EL (cell line): ENCODE measurements at regions not wholly inside any gene's neighbourhood (a gene's known extent, or its start where the extent isn't known, plus 50 kb on each side); places are given as distances from the start of the nearest gene placed in this dataset.

Experiments used
- DNase-seq: peaks from one replicate; pipeline ENCODE4 v3.0.0-alpha.2; 2016

DNA sequence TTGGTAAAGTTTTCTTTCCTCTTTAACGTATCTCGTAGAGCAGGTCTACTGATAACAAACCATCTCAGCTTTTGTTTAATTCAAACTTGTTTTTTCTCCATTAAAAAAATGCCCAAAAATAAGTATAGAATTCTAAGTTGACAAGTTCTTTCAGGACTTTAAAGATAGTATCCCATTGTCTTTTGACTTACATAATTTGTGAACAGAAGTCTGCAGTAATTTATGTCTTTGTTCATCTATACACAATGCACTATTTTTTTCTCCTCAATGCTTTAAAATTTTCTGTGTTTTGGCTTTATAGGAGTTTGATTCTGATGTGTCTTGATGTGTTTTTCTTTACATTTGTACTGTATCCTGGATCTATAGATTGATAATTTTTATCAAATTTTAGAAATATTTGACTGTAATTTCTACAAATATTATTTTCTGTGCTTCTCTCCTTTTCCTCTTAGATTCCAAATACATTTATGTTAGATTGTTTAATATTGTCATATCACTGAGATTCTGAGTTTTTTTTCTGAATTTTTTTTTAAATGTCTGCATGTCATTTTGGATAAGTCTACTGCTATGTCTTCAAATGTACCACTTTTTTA, 143.3 kb downstream of the FTCDNL1 start:
- DNase-seq: no peak

DNA sequence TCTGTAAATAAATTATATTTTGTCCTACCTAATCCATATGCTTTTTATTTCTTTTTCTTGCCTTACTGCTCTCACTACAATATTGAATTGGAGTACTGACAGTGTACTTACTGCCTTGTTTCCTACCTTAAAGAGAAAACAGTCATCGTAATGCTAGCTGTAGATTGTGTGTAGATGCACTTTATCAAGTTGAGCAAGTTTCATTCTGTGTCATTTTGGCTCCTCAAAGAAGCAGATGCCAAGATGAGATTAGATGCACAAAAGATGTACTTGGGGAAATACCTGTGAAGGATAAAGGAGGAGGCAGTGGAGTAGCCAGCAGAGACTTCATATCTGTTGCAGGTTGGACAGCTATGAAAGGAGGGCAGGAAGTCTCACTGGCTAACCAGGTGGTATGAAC, 145.5 kb downstream of the FTCDNL1 start:
- no peak for DNase-seq

DNA sequence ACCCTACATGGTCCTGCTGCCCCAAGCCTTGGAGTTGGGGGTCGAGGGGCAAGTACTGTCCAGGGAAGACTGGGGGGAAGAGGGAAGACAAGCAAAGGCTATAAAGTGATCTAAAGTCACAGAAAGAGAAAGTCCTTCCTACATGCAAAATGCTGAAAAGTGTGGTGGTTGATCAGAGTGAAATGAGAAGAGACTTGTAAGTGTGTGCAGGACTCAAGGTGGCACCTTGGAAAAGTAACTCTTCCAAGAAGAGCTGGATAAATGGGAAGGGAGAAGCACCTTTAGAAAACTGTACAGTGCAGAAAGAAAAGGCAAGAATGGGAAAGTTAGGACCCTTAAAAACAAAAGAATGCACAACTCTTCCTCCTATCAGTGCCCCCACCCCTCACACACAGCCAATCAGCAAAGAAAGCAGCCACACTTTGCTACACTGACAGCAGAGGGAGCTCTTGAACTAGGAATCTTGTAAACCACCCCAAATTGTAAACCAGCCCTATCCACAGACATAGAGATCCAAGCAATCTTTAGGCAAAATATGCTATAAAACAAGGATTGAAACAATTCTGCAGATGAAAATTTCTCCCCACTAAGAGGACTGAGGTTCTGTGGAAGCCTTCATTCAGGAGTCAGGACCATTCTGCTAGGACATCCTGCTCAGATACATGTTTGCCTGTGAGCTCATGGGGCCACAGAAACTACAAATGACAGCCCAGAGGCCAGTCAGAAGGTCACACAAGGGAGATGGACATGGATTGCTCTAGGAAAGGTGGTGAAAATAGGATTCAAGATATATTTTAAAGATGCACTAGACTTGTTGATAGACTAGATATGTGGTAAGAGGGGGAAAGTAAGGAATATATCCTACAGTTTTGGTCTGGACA, 146.4 kb downstream of the FTCDNL1 start:
- peak; percentile 30 for DNase-seq

DNA sequence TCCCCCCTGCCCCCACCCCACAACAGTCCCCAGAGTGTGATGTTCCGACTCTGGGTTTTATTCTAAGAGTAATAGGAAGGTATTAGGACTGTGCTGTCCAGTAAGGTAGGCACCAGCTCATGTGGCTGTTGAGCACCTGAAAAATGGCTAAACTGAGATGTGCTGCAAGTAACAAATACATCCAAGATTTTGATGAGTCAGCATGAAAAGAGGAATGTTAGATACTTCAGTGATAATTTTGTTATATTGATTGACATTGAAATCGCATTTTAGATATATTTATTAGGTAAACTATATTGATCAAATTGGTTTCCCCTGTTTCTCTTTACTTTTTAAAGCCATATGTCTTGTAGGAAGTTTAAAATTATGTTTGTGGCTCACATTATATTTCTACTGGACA, 147.8 kb downstream of the FTCDNL1 start:
- no peak for DNase-seq

DNA sequence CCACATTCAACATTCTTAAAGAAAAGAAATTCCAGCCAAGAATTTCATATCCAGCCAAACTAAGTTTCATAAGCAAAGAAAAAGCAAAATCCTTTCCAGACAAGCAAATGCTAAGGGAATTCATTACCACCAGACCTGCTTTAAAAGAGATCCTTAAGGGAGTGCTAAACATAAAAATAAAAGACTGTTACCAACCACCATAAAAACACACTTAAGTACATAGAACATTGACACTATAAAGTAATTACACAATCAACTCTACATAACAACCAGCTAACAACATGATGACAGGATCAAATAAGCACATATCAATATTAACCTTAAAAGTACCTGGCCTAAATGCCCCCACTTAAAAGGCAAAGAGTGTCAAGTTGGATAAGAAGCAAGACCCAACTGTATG, 153.5 kb downstream of the FTCDNL1 start:
- DNase-seq: no peak

DNA sequence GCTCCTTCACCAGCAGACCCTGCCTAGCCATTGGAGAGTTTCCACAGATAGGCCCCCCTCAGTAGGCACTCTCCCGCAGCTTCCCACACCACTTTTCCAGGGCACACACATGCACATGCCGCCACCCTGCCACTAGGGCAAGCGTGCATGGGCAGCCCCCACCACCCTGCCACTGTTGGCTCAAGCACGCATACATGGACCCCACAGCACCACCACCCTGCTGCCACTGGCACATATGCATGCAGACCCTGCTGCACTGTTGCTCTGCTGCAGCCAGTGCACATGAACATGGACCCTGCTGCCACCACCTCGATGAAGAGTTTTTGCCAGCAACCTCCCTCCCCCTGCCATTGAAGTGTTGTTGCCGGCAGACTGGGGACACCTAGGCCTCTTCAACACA, 154.9 kb downstream of the FTCDNL1 start:
- DNase-seq: no peak

DNA sequence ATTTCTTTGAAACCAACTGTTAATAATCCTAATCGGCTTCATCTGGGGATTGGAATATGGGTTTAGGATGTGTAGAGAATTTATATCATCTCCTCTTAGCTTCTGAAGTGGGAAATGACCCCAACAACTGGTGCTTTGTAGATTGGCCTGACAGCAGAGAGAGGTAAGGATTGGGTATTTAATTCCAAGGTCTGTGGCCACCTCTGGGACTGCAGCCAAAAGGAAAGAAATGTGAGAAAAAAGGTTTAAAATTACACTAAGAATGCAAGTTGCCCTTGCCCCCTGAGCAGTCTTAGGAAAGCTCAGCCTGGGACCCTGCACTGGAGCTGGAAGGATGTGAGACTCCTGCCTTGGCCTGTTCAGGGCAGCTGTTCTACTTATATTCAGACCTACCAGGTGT, 157.1 kb downstream of the FTCDNL1 start:
- no peak for DNase-seq

DNA sequence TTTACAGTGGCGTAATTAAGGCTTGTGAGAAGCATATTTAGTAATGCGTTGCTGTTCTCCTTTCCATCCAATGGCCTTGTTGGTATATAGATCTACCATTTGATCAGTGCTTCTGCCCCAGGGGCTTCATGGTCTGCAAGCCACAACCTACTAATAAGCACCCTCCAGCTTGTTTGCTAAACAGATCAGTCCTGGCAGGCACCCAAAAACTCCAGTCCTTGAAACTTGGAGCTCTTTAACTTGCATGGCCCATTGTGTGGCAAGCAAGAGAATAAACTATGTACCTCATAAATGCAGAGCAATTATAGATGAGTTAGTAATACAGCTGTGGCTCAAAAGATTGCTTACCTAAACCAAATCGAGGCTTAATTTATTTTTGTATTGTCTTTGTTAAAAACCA, 158.5 kb downstream of the FTCDNL1 start:
- no peak for DNase-seq

DNA sequence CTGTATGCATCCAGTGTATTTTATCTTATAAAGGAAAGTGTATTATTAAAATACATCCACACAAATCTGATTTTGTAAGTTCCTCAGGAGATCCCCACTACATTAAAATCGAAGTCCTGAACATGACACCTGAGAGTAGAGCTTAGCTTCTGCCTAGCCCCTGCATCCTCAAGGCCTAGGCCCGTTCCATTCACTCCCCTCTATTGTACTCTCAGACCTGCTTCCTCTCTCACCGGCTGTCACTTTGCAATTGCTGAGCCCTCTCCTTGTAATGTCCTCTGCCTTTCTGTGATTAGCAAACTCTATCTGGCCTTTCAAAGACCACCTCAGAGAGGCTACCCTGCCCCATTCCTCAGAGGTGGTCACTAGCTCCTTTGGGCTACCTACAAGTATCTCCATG, 160.8 kb downstream of the FTCDNL1 start:
- no peak for DNase-seq

DNA sequence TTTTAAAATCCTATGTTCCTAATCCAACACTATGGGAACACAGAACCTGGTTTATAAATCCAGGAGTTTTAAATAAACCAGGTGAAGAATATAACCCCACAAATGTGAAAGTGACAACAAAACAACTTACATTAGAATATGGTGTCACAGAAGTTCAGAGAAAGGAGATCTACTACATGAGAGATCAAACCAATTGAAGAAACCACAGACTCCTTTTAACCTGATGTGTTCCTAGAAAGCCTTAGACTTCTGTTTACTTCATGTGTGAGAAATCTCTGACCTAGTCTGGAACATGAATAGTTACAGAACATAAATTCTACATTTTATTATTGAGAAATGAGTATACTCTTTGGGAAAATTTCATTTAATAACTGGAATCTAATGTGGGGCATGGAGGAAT, 165.3 kb downstream of the FTCDNL1 start:
- no peak for DNase-seq

DNA sequence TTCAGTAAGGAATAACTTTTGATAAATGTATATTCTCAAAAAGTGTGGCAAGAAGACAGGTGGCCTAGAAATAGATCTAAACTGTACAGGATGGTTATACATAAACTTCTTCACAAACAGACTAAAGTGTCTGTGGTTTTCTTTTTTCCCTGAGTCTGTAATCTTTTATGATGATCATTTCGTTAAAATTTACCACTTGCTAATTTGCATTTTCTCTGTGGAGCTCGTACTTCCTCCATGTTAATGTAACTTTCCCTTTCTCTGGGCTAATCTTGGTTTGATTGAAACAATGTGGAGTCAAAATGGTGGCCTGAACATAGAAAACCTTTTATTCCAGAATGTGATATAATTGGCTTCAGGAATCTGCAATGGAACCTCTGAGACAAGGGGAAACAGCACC, 166.2 kb downstream of the FTCDNL1 start:
- DNase-seq: no peak

DNA sequence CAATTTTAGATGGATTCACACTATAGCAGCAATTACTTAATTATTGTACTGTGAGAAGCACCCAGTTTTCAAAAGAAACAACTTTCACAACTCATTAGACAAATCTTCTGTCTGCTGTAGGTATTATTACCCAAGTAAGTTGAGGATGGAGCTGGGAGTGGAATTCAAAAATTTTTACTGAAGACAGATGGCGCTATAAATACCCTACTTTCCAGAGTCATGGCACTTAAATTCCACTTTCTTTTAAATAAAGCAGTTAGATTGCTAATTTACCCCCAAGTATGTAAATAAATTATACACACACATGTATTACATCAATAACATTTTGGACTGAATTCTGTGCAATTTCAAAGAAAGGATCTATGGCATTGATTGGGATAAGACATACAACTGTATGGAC, 166.8 kb downstream of the FTCDNL1 start:
- DNase-seq: no peak

DNA sequence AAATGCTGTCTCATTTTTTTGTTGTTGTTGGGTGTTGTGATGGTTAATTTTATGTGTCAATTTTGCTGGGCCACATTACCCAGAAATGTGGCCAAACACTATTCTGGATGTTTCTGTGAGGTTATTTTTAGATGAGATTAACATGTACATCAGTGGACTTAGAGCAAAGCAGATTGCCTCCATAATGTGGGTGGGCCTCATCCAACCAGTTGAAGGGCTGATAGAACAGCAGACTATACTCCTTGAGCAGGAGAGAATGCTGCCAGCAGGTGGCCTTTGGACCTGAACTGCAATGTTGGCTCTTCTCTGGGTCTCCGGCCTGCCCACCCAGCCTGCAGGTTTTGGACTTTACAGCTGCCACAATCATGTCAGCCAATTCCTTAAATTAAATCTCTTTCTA, 169.0 kb downstream of the FTCDNL1 start:
- no peak for DNase-seq

DNA sequence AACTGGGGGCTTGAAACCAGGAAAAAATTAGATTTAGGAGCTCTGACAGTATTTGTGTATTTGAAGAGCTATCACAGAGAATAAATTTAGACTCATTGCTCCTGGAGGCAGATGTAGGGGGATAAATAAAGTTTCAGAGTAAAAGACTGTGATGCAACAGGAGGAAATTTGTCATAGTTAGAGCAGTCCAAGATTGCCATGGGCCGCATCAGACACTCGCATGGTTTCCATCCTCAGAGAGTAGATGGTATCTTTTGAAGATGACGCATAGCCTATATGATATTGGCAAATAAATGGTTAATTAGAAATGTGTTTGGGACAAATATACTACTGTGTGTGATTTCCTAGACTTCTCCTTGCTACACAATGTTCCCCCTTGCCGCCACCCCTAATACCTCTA, 170.5 kb downstream of the FTCDNL1 start:
- no peak for DNase-seq

DNA sequence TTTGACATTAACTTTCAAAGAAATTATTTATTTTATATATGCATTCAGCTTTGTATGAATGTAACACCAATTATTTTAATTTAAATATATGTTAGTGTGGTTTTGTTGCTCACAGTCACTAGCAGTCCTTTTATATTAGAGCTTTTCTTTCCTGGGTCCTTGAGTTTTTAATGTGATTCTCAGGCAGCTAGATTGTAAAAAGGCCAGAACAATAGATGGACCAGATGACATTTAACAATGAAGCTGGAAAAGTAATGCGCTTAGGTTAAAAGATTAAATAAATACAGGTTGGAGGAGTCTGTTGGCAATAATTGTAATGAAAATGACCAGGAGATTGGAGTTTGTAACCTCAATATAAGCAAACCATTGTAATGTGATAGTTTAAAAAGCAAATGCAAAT, 171.1 kb downstream of the FTCDNL1 start:
- DNase-seq: no peak

DNA sequence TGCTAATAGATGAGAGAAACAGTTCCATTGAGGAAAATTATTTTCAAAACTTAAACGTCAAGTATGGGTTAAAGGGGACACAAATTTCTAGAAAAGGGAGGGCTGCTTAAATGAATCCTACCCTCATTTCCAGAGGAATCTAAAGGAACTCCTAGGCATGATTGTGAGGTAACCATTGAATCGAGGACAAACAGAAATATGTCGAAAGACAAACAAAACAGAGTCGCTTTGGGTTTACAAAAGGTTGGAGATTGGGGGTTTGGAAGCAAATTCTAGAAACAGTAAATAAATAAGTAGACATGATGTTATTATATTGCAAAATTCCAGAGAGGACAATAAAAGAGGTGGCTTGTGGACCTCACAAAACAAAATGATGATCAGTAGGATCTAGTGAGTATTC, 173.1 kb downstream of the FTCDNL1 start:
- no peak for DNase-seq

DNA sequence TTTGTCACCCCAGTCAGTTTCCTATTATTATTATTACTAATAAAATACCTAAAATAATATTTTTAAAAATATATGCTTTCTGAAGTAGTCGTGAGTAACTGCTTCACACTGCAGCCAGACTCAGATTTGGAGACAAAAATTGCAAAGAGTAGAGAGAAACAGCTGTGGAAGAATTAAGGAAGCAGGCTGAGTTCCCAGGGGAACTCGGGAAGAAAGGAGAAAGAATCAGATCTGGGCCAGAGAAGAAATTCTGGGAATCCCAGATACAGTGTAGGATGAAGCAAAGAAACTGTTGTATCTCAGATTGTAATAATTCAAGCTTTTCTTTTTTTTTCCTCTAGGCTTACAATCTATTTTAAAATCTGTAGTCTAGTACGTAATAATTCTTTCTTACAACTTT, 182.3 kb downstream of the FTCDNL1 start:
- DNase-seq: no peak

DNA sequence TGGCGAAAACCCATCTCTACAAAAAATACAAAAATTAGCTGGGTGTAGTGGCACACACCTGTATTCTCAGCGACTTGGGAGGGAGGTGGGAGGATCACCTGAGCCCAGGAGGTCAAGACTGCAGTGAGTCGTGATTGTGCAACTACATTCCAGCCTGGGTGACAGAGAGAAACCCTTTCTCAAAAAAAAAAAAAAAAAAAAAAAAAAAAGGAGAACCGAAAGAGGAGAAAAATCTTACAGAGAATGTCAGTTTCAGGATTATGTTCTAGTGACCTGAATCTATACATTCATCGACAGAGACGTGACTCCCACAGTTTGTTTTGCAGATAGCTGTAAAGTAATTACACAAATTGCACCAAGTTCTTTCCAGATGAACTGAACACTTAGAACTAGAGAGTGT, 187.8 kb downstream of the FTCDNL1 start:
- DNase-seq: no peak

DNA sequence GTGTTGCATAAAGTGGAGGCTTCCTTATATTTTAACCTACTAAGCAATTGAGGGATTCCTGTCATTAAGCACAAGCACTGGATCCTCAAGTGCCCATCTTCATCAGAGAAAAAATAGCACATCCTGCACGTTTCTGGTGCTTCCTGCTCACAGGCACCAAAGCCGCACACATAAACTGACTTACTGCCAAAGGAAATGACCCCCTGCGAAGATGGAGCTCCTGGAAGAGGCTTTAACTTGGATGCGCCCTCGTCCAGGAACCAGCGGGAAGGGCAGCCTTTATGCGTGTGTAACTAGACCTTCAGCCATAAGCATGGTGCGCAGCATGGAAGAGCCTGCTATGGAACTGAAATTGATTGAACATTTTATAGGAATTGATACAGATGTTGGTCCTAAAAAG, 188.7 kb downstream of the FTCDNL1 start:
- DNase-seq: no peak

DNA sequence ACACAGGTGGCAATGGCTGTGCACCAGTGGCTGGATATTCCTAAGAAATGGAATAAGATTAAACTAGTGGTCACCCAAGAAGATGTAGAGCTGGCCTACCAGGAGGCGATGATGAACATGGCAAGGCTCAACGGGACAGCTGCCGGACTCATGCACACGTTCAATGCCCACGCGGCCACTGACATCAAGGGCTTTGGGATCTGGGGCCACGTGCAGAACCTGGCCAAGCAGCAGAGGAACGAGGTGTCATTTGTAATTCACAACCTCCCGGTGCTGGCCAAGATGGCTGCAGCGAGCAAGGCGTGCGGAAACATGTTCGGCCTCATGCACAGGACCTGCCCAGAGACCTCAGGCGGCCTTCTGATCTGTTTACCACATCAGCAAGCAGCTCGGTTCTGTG, 190.8 kb downstream of the FTCDNL1 start:
- no peak for DNase-seq

DNA sequence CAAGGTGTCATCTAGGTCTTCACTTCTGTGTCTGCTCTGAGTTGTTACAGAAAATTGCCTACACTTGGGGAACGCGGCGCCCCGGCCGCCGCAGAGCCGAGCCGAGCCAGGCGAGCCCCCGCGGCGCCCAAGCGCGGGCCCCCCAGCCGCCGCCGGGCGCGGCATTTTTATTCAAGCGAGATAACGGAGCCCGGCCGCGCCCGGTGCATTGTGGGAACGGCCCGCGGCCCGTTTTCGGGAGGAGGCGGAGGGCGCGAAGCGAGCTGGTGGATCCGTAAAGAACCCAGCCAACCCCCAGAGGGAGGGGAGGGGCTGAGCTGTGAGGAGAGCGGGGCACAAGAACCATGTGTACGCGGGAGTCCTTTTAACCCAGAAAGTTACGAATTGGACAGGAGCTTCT, 191.8 kb downstream of the FTCDNL1 start:
- DNase-seq: peak; percentile 30

DNA sequence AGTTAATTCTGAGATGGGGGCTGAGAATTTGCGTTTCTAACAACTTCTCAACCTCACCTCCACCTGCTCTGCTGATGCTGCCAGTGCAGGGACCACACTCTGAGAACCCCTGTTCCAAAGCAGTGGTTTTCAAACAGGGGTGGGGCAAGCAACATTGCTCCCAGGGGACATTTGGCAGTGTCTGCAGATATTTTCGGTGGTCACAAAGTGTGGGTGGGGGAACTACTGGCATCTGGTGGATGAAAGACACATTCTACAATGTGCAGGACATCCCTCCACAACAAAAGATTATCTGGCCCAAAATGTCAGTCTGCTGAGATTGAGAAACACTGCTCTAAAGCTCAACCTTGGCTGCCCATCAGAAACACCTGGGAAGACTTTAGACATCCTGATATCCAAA, 188.7 kb upstream of the SATB2 start:
- no peak for DNase-seq

DNA sequence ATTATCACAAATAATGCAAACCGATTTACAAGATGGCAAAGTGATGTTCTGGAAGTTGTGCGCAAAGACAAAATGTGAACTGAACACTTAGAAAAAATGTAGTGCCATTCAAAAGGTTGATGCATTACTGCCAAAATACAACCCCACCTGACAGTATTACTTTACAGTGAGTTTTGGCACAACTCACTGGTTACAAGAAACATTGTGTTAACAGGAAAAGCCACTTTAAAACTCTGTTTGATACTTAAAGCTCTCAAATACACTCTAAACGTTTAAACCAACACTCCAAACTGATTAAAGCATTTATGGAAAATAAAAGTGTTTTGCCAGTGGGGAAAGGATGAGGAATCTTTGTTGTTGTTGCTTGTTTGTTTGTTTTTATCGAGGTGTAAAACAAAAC, 173.4 kb upstream of the SATB2 start:
- no peak for DNase-seq

DNA sequence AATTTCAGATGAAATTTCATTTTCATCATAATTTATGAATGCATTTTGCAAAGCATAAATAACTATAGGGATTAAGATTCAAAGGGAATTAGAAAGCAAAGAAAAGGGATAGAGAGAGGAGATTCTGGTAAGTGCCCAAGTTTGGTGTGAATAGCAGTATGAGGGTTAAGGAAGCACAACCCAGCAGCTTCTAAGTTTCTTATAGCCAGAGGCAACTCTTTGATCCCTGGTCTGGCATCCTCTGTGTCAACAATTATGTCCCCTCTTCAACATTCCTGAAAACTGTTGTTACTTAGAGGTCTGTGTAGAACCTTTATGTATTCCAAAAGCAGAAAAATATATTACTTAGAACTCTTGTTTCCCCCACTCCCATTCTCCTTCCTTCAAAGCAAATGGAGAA, 171.6 kb upstream of the SATB2 start:
- DNase-seq: no peak

DNA sequence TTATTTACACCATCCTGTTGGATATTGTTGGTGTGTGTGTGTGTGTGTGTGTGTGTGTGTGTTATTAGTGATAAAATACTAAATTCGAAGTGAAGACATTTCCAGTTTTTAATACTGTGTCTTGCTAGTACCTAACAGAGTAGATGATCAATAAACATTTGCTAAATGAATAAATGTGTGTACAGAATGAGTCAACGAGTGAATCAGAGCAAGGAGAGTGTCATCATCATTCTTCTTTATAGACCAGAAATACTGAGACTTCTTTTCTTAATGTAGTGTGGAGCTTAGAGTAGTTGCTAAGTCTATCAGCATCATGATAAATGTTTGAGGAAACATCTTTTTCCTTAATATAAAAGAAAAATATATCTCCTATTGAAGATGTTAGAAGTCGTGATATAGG, 169.7 kb upstream of the SATB2 start:
- DNase-seq: no peak
